Ishikawa (cell line): ENCODE measurements at regions not wholly inside any gene's neighbourhood (a gene's known extent, or its start where the extent isn't known, plus 50 kb on each side); places are given as distances from the start of the nearest gene placed in this dataset.

Source experiments
- CEBPB ChIP-seq: IDR thresholded peaks from 2 replicates; pipeline ENCODE4 v1.6.1; 2012
- CREB1 ChIP-seq: IDR thresholded peaks from 2 replicates; pipeline ENCODE4 v1.6.1; 2012; ENCODE audit warnings: low read depth
- EGR1 ChIP-seq: IDR thresholded peaks from 2 replicates; pipeline ENCODE4 v1.6.1; 2012
- EP300 ChIP-seq: IDR thresholded peaks from 2 replicates; pipeline ENCODE4 v1.6.1; 2012; ENCODE audit warnings: borderline replicate concordance
- FOXM1 ChIP-seq: IDR thresholded peaks from 2 replicates; pipeline ENCODE4 v1.6.1; 2012; ENCODE audit warnings: low read depth, borderline replicate concordance
- NFIC ChIP-seq: IDR thresholded peaks from 2 replicates; pipeline ENCODE4 v1.6.1; 2012
- RAD21 ChIP-seq: IDR thresholded peaks from 2 replicates; pipeline ENCODE4 v1.6.1; 2012; ENCODE audit warnings: low read depth
- TAF1 ChIP-seq: IDR thresholded peaks from 2 replicates; pipeline ENCODE4 v1.6.1; 2012; ENCODE audit warnings: low read depth, mild to moderate bottlenecking
- TCF12 ChIP-seq: IDR thresholded peaks from 2 replicates; pipeline ENCODE4 v1.6.1; 2012; ENCODE audit warnings: low read depth
- TEAD4 ChIP-seq: IDR thresholded peaks from 2 replicates; pipeline ENCODE4 v1.6.1; 2012
- USF1 ChIP-seq: IDR thresholded peaks from 2 replicates; pipeline ENCODE4 v1.6.1; 2012
- YY1 ChIP-seq: IDR thresholded peaks from 2 replicates; pipeline ENCODE4 v1.6.1; 2012; ENCODE audit warnings: low read depth
- ZBTB7A ChIP-seq: IDR thresholded peaks from 2 replicates; pipeline ENCODE4 v1.6.1; 2012; ENCODE audit warnings: low read depth
- TF ChIP-seq, protein P1 (sequence below): IDR thresholded peaks from 2 replicates; pipeline ENCODE4 v1.6.1; 2012; ENCODE audit warnings: low read depth, mild to moderate bottlenecking
- TF ChIP-seq, protein P2 (sequence below): IDR thresholded peaks from 2 replicates; pipeline ENCODE4 v1.6.1; 2012

GRCh38 chr5:101678481-101679193 lies 617.4 kb downstream of the SLCO4C1 start:
- peak; percentile 89 for TF ChIP-seq RAD21
- TF ChIP-seq, protein P1, sequence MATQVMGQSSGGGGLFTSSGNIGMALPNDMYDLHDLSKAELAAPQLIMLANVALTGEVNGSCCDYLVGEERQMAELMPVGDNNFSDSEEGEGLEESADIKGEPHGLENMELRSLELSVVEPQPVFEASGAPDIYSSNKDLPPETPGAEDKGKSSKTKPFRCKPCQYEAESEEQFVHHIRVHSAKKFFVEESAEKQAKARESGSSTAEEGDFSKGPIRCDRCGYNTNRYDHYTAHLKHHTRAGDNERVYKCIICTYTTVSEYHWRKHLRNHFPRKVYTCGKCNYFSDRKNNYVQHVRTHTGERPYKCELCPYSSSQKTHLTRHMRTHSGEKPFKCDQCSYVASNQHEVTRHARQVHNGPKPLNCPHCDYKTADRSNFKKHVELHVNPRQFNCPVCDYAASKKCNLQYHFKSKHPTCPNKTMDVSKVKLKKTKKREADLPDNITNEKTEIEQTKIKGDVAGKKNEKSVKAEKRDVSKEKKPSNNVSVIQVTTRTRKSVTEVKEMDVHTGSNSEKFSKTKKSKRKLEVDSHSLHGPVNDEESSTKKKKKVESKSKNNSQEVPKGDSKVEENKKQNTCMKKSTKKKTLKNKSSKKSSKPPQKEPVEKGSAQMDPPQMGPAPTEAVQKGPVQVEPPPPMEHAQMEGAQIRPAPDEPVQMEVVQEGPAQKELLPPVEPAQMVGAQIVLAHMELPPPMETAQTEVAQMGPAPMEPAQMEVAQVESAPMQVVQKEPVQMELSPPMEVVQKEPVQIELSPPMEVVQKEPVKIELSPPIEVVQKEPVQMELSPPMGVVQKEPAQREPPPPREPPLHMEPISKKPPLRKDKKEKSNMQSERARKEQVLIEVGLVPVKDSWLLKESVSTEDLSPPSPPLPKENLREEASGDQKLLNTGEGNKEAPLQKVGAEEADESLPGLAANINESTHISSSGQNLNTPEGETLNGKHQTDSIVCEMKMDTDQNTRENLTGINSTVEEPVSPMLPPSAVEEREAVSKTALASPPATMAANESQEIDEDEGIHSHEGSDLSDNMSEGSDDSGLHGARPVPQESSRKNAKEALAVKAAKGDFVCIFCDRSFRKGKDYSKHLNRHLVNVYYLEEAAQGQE = no peak

DNA sequence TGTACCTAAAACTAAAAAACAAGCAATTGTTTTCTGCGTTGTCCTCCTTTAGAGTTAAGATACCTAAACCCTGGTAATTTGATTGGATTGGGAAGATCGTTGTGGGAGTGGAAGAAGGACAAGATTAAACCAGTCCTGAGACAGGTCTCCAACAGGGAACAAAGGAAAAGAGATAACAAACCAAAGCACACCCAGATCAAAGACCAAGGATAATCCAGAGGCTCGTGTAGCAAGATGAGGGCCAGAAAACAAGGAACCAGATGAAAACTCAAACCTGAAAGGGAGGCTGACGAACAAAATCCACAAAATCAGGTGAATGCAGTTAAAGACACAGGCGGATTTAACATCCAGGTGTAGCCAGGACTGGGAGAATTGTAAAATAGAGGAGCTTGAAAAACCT lies 618.1 kb downstream of the SLCO4C1 start:
- TF ChIP-seq TEAD4 (no peak), EP300 (no peak), YY1 (no peak), USF1 (no peak), NFIC (no peak)
- TF ChIP-seq, protein P1 = no peak

DNA sequence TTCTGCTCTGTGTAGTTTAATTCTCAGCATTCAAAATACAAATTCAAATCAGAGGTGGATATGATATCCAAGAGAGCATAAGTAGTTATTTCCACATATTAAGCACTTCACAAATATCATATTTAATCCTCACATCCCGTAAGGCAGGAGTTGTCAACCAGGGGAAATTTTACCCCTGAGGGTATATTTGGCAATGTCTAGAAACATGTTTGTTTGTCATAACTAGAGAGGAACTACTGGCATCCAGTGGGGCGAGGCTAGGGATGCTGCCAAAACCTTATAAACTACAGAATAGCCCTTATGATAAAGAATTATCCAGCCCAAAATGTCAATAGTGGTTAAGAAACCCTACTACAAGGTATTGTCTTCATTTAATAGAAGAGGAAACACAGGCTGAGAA lies 619.4 kb downstream of the SLCO4C1 start:
- TF ChIP-seq FOXM1 = no peak
- no peak for TF ChIP-seq TAF1
- no peak for TF ChIP-seq ZBTB7A
- no peak for TF ChIP-seq CREB1
- TF ChIP-seq RAD21 = no peak
- TF ChIP-seq EGR1 = no peak
- TF ChIP-seq, protein P2, sequence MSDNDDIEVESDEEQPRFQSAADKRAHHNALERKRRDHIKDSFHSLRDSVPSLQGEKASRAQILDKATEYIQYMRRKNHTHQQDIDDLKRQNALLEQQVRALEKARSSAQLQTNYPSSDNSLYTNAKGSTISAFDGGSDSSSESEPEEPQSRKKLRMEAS = no peak
- TF ChIP-seq TCF12 = no peak
- no peak for TF ChIP-seq USF1
- TF ChIP-seq, protein P1 = no peak
- TF ChIP-seq CEBPB = no peak
- TF ChIP-seq TEAD4 = no peak
- no peak for TF ChIP-seq YY1
- no peak for TF ChIP-seq EP300
- no peak for TF ChIP-seq NFIC

- TF ChIP-seq NFIC (no peak), CREB1 (no peak), EP300 (no peak), USF1 (no peak), FOXM1 (no peak), TCF12 (no peak), EGR1 (no peak), ZBTB7A (no peak)
- TF ChIP-seq, protein P1 = no peak
- TF ChIP-seq, protein P2 = no peak
Observed at GRCh38 chr5:101675510-101676219, 620.4 kb downstream of the SLCO4C1 start.
